HEK293T (cell line): ENCODE measurements at regions not wholly inside any gene's neighbourhood (a gene's known extent, or its start where the extent isn't known, plus 50 kb on each side); places are given as distances from the start of the nearest gene placed in this dataset.

ENCODE experiments used
- ARNT ChIP-seq: fragments of 450-650 bp; IDR thresholded peaks from 2 replicates; pipeline ENCODE4 v1.6.1; 2017; ENCODE audit warnings: mild to moderate bottlenecking
- BHLHE40 ChIP-seq: fragments of 450-650 bp; IDR thresholded peaks from 2 replicates; pipeline ENCODE4 v1.6.1; 2016; ENCODE audit warnings: mild to moderate bottlenecking, moderate library complexity, borderline replicate concordance
- ELF4 ChIP-seq: fragments of 450-650 bp; IDR thresholded peaks from 2 replicates; pipeline ENCODE4 v1.6.1; 2017; ENCODE audit warnings: antibody characterized with exemption
- FOXA1 ChIP-seq: fragments of 450-650 bp; IDR thresholded peaks from 2 replicates; pipeline ENCODE4 v1.6.1; 2016; ENCODE audit warnings: mild to moderate bottlenecking
- FOXK2 ChIP-seq: fragments of 450-650 bp; IDR thresholded peaks from 2 replicates; pipeline ENCODE4 v1.6.1; 2016; ENCODE audit warnings: mild to moderate bottlenecking
- HDGF ChIP-seq: fragments of 450-650 bp; IDR thresholded peaks from 2 replicates; pipeline ENCODE4 v1.6.1; 2017; ENCODE audit warnings: antibody characterized with exemption, borderline replicate concordance

GRCh38 chr7:54632696-54633095, 90.5 kb downstream of the VSTM2A start:
- TF ChIP-seq ARNT (no peak), FOXK2 (no peak), FOXA1 (no peak), BHLHE40 (no peak), HDGF (no peak), ELF4 (no peak)
